OCI-LY1 (cell line): ENCODE measurements at regions not wholly inside any gene's neighbourhood (a gene's known extent, or its start where the extent isn't known, plus 50 kb on each side); places are given as distances from the start of the nearest gene placed in this dataset.

Experiments
- EZH2 ChIP-seq: fragments of 200-600 bp; sonication (generic), shearing (Covaris generic); IDR thresholded peaks from 2 replicates; pipeline ENCODE4 v1.8.0; 2017; ENCODE audit warnings: borderline replicate concordance, mixed run types, mild to moderate bottlenecking, antibody characterized with exemption, low read length, moderate library complexity, mixed read lengths
- TF ChIP-seq, protein P1 (sequence below): fragments of 200-600 bp; sonication (generic), shearing (Covaris generic); IDR thresholded peaks from 2 replicates; pipeline ENCODE4 v1.5.1; 2017; ENCODE audit warnings: mild to moderate bottlenecking, antibody characterized with exemption, low read length, moderate library complexity, mixed read lengths

DNA sequence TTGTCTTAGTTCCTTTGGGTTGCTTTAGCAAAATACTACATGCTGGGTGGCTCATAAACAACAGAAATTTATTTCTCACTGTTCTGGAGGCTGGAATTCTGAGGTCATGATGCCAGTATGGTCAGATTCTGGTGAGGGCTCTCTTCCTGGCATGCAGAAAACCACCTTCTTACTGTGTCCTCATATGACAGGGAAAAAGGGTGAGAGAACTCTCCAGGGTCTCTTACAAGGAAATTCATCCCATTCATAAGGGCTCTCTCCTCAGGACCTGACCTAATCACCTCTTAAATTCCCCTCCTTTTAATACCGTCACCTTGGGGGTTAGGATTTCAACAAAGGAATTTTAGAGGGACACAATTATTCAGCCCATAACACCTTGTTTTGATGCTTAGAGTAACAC lies 243.1 kb upstream of the TNP1 start:
- TF ChIP-seq, protein P1, sequence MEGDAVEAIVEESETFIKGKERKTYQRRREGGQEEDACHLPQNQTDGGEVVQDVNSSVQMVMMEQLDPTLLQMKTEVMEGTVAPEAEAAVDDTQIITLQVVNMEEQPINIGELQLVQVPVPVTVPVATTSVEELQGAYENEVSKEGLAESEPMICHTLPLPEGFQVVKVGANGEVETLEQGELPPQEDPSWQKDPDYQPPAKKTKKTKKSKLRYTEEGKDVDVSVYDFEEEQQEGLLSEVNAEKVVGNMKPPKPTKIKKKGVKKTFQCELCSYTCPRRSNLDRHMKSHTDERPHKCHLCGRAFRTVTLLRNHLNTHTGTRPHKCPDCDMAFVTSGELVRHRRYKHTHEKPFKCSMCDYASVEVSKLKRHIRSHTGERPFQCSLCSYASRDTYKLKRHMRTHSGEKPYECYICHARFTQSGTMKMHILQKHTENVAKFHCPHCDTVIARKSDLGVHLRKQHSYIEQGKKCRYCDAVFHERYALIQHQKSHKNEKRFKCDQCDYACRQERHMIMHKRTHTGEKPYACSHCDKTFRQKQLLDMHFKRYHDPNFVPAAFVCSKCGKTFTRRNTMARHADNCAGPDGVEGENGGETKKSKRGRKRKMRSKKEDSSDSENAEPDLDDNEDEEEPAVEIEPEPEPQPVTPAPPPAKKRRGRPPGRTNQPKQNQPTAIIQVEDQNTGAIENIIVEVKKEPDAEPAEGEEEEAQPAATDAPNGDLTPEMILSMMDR: no peak
- TF ChIP-seq EZH2: no peak
